HL-60 (cell line): ENCODE measurements at regions not wholly inside any gene's neighbourhood (a gene's known extent, or its start where the extent isn't known, plus 50 kb on each side); places are given as distances from the start of the nearest gene placed in this dataset.
A peak's percentile ranks its signal among the peaks of the same experiment; 100 is the strongest.

Experiments
- DNase-seq, 2 experiments: peaks; one replicate each; pipeline ENCODE4 v3.0.0-alpha.2; 2010 to 2020; ENCODE audit warnings: low read depth in 1 of 2, low spot score in 1 of 2
- H3K27ac ChIP-seq: fragments of 250-450 bp; sonication (Bioruptor Pico); replicated peaks from 2 replicates; pipeline ENCODE4 v1.5.1; 2020; ENCODE audit warnings: mild to moderate bottlenecking, moderate library complexity
- H3K27me3 ChIP-seq: fragments of 250-450 bp; sonication (Bioruptor Pico); 2 replicates; pipeline ENCODE4 v1.5.1; 2021; ENCODE audit warnings: mild to moderate bottlenecking, moderate library complexity; ENCODE audit not compliant: insufficient read depth, poor library complexity, severe bottlenecking
- H3K4me3 ChIP-seq: replicated peaks from 2 replicates; pipeline ENCODE4 v1.5.1; 2011; ENCODE audit warnings: mild to moderate bottlenecking, control low read depth, low read length; ENCODE audit not compliant: insufficient read depth
- CTCF ChIP-seq: IDR thresholded peaks from one replicate; pipeline ENCODE4 v1.5.1; 2011; ENCODE audit warnings: low read length, control low read depth, inconsistent platforms; ENCODE audit not compliant: insufficient read depth
- GABPA ChIP-seq: IDR thresholded peaks from 2 replicates; pipeline ENCODE4 v1.6.1; 2012; ENCODE audit warnings: low read depth
- POLR2AphosphoS5 ChIP-seq: IDR thresholded peaks from 2 replicates; pipeline ENCODE4 v1.6.1; 2012; ENCODE audit warnings: low read depth
- REST ChIP-seq: IDR thresholded peaks from 2 replicates; pipeline ENCODE4 v1.6.1; 2012; ENCODE audit warnings: low read depth; ENCODE audit not compliant: insufficient replicate concordance
- SPI1 ChIP-seq: IDR thresholded peaks from 2 replicates; pipeline ENCODE4 v1.6.1; 2012; ENCODE audit warnings: low read depth, mild to moderate bottlenecking, borderline replicate concordance

GRCh38 chr20:16216227-16216913, 356.9 kb downstream of the KIF16B start:
- no peak overlapping the region for H3K4me3 ChIP-seq
- H3K27ac ChIP-seq: no peak overlapping the region
- H3K27me3 ChIP-seq: no peaks in the 10 kb centered on the region
- TF ChIP-seq POLR2AphosphoS5 (no peak), REST (no peak), CTCF (no peak), GABPA (no peak), SPI1 (no peak)
- no peak for DNase-seq

DNA sequence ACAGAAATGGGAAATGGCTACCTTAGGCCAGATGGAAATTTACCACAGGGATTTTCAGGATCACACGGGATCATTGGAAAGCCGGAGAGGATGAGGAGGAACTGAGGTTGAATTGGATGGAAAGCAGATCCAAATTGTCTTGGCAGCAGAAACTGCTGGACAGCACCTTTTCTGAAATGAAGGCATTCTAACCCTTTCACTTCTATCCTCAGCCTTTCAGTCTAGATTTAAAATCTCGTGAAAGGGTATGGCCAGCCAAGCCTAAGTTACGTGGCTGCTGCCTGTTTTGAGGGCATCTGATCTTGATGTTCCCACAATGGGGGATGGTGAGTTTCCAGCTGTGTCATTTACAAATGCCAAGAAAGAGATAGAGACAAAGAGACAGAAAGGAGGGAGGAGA, 358.2 kb downstream of the KIF16B start:
- no peak overlapping the region for H3K4me3 ChIP-seq
- DNase-seq: no peak
- H3K27me3 ChIP-seq: no peaks in the 10 kb centered on the region
- no peak overlapping the region for H3K27ac ChIP-seq
- no peak for TF ChIP-seq SPI1
- TF ChIP-seq REST: peak; percentile 71

GRCh38 chr20:16212790-16213189, 360.5 kb downstream of the KIF16B start:
- Histone ChIP-seq H3K4me3 (no peak overlapping the region), H3K27me3 (no peaks in the 10 kb centered on the region), H3K27ac (no peak overlapping the region)
- no peak for TF ChIP-seq CTCF
- no peak for TF ChIP-seq REST
- TF ChIP-seq GABPA: no peak
- TF ChIP-seq POLR2AphosphoS5: no peak
- DNase-seq: no peak

- Histone ChIP-seq H3K27ac (no peak overlapping the region), H3K27me3 (no peaks in the 10 kb centered on the region), H3K4me3 (no peak overlapping the region)
- no peak for DNase-seq
- no peak for TF ChIP-seq POLR2AphosphoS5
- TF ChIP-seq REST: no peak
- TF ChIP-seq GABPA: no peak
- no peak for TF ChIP-seq CTCF
- no peak for TF ChIP-seq SPI1
These were observed 363.3 kb downstream of the KIF16B start for GRCh38 chr20:16209951-16210361.
